ENCODE measurements at regions not wholly inside any gene's neighbourhood (a gene's known extent, or its start where the extent isn't known, plus 50 kb on each side); places are given as distances from the start of the nearest gene placed in this dataset.

DNA sequence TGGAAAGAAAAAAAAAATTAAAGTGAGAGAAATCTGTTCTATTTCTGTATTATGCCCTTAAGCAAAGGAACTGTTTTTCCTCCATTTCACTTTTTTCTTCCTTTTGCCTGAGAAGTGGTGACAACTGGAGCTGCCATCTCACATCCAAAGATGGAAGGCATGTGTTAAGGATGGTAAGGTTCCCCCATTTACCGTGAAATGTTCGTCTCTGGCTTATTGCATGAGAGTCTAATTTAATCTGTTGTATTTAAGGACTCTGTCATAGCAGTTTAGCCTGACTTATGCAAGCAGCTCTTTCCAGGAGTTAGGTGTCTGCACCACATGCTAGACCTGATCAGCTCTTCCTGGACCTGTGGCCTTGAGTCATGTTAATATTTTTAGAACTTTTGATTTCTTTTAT lies 389.5 kb upstream of the MAP3K7 start:
- ATAC-seq: no peak
- DNase-seq (ENCODE audit: low spot score): no peak

DNA sequence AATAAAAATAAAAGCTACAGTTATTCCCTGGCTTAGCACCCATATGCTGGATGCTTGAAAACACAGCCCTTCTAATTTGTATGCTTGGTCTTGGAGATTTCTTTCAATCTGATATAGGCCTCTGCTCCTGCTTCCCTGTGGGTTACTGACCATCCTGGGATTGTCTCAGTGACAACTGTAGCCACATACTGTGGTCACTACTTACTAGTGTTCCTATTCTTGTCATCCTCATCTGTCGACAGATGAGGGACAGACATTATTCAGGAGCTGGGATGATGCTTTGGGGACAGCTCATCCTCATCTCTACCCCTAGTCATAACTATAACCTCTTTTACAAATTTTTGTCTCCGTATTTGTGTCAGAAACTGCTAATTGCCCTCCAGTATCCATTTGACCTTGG lies 388.9 kb upstream of the MAP3K7 start:
- no peak for DNase-seq (ENCODE audit: low spot score)
- no peak for ATAC-seq

DNA sequence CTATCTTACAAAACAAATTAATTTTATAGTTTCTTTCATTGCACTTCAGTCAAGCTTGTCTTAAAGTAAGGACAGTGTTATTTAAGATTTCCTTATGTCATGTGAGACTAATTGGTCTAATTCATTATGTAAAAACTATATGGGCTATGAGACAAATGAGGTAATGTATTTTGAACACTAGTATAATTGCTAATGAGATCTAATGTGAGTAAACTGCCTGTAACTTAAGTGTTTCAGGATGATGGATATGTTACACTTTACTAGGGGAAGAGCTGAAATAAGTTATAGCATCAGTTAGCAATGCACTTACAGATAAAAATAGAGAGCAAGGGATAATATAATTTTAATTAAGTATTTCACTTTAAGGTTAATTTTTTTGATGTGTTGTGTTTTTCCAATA lies 386.3 kb upstream of the MAP3K7 start:
- DNase-seq (ENCODE audit: low spot score) (no peak), ATAC-seq (no peak)

DNA sequence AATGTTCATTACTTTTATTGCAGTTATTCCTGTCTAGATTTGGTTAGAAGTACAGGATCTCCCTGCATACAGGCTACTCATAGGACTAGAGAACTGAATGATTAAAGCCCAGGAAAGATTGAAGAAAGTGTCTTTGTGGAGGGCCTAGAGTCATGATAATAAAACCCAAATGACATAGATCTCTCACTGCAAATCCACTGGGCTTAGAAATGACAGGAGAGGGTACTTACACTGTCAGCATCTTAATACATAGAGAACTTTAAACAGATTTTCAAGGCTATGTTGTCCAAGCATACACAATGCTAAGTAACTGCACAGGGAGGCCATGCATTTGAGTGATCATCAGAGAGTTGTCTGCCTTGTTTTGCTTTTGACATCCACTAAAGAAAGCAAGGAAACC lies 383.8 kb upstream of the MAP3K7 start:
- DNase-seq (ENCODE audit: low spot score) (no peak), ATAC-seq (no peak)

DNA sequence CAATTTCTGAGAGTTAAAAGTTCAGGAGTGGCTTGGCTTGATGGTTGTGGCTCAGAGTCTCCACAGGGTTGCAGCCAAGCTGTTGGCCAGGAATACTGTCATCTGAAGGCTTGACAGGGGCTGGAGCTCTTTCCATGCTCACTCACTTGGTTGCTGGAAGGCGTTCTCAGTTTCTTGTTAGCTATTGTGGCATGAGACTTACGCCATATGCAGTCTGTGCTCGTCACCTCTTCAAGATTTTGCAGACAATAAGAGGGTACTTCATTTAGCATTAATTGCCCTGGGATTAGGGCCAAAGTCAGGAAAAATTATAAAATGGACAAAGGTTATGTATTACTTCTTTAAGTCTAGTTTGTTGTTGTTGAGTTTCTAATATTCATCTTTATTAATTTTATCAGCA lies 380.6 kb upstream of the MAP3K7 start:
- ATAC-seq: no peak
- no peak for DNase-seq (ENCODE audit: low spot score)

DNA sequence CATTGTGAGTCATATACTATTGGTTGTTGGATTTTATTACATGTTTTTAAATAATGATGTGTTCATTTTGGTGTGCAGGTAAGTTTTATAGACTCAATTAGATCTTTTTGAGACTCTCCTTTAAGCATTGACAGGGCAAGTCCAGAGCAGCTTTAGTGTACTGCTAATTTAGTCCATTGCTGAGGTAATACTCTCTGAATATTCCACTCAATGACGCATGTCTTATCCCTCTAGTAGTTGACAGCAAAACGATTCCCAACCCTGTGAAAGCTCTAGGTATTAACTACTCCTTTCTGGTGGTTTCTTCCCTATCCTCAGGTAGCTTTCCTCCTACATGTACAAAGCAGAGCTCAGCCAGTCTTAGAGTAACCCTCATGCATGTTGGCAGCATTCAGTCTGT lies 373.5 kb upstream of the MAP3K7 start:
- ATAC-seq: no peak
- no peak for DNase-seq (ENCODE audit: low spot score)

DNA sequence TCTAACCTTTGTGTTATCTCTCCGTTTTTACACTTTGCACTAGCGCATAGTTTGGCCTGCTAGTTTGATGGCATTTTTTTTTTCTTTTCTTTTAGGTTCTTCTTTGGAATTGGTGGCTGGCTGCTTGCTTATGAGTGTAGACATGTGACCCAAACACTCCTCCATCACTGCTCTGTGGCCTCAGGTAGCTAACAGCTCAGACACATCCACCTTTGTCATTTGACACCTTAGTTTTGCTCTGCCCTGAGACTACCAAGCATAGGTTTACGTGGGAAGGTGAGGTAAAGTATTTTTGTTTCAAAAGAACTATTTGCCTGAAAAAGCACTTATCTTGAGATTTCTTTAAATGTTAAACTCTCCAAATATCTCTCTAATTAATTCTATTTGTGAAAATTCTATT lies 368.4 kb upstream of the MAP3K7 start:
- no peak for ATAC-seq

DNA sequence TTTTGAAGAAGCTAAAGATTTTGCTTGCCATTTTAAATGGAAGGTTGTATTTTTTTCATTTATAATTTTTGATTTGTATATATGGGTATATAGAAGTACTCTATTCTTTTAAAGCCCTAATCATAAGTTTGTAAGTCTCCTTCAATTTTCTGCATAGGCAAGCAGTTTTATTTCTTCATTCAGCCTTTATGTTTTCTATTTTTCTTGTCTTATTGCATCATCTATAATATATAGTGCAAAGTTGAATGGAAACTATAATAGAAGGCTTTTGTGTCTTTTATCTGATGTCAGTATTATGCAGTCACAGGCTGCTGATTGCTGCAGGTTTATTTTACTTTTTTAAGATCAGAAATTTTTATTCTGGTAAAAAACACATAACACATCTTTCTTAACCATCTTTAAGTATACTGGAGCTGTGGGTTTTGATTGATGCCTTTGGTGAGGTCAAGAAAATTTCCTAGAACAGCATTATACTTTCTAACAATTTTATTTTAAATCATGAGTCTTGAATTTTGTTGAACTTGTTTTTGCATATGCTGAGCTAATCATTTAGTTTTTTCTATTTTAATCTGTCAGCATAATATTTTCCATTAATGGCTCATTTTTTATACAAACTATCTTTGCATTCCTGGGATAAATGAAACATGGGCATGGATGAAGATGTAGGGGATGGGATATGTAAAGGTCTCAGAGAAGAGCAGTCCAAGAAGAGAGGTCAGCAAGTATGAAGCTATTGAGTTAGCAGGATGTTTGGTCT lies 366.7 kb upstream of the MAP3K7 start:
- no peak for ATAC-seq
- DNase-seq (ENCODE audit: low spot score): no peak

More for the DNA sequence above, 368.4 kb upstream of the MAP3K7 start:
- no peak for DNase-seq (ENCODE audit: low spot score)

DNA sequence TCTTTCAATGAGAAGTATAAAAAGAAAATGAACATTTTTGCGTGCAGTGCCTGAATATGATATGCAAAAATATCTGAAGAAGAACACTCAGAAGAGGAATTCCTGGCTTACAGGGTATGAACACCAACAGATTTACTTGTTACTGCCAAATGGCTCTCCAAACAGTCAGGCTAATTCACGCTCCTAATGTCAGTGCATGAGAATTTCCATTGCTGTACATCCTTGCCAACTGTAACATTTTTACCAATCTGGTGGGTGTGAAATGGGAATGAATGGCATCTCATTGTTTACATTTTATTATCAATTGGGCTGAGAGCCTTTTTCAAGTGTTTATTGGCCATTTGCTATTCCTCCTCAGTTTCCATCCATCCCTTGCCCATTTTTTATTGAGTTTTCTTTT lies 365.3 kb upstream of the MAP3K7 start:
- DNase-seq (ENCODE audit: low spot score) (no peak), ATAC-seq (no peak)

DNA sequence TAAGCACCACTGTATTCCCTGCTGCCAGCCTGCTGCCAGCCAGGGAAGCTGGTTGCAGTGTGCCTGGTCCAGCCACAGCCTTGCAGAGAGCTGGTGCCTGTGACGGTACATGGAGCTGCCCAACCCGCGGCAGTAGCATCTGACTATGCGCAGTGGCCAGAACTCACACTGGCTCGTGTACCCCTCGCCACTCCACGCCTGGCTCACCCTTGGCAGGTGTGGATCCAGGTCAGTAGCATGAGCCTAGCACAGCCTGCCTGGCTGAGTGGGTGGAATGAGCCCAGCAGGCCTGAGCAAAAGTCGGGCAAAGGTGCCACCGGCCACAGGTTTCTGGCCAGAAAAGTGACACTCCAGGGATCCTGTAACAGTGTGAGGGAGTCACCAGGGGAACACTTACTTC lies 361.7 kb upstream of the MAP3K7 start:
- DNase-seq (ENCODE audit: low spot score): no peak
- no peak for ATAC-seq

DNA sequence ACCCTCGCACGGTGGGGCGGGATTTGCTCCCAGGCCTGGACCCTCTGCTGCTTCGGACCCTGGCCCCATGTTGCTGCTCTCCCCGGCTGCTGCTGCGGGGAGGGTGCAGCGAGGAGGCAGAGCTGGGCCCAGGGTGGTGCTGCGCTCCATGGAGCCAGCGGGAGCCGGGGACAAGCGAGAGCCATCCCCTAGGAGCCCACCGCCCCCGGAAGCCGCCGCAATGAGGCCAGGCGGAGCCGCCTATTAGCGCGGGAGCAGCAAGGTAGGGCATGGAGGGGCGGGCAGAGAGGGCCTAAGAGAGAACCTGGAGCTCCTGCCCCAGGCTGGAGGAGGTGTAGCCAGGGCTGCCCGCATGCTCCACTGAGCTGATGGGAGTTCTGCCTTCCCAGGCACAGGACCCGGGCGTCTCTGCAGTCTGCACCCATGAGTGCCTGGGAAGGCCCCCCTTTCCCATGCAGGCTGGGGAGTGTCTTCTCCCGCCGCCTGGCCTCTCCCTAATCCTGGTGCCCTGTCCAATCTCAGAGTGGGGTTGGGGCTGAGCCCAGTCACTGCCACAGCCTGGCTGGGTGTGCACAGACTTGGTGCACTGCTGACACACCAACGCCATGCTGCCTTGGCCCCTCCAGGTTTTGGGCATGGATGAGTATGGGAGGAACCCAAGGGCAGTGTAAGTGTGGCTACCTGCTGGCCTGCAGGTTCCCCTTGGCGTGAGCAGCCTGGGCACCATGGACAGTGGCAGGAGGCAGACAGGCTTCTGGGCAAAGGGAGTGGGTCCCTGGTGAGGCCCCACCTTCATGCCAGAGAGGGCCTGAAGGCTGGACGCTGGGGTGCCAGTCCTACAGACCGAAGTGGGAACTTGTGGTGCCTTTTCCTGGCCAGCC lies 360.6 kb upstream of the MAP3K7 start:
- DNase-seq (ENCODE audit: low spot score) (no peak), ATAC-seq (no peak)

DNA sequence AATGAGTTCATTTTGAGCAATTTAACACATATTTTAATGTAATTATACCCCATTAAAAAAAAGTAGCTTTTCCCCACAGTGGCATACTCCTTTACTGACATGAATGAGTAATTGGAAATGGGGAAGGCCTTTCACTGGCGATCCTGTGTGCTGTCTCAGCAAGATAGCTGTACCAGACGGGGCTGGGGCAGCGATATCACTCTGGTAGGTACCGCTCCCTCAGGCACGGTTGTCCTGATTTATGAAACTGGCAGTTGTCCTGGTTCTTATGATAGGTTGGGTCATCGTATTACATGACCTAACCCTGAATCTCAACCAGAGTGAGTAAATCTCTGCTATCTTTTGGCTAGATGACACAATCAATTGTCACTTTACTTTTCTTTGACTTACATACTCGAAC lies 355.0 kb upstream of the MAP3K7 start:
- no peak for ATAC-seq
- no peak for DNase-seq (ENCODE audit: low spot score)

DNA sequence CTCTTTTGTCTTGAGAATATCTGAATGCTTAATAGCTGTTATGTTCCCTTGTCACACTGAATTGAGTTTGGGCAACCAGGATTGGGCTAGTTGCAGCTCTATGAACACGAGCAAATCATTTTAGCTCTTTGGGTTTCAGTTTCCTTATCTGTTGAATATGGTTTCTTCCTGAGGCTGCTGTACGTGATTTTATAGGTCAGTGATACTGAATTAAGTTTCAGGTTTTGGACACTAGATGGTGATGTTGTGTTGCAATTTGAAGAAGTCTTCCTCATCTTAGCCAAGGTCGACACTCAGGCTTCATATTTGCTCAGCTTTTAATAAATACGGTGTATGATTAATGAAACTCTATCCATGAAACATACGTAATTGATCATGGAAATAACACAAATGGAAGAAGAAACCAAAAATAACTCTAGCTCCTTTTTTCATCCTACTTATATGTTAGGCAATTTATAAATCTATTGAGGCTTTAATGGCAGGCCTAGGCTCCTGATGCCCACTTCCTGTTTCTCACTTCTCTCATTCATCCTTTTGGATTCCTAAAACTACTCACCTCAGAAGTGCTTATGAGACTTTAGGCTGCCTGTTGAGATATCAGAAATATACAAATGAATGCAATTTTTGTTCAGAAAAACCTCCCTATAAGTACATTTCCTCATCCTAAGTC lies 354.1 kb upstream of the MAP3K7 start:
- no peak for DNase-seq (ENCODE audit: low spot score)
- peak; percentile 90 for ATAC-seq

DNA sequence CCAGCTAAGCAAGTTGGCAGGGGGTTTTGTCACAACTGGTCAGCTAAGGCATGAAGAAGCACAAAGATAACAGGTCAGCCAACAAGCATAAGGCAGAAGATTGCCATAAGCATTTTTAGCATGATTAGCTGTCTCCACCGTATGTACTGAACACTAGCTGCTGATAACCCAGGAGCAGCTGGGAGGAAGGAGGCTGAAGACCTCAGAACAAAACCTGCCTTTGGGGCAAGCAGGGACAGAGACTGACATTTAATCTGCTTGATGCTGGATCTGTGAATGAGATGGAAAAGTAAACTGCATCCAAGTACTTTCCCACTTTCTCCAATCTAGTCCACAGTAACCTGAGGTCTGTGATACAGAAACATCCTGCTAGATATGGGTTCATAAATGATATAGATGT lies 353.0 kb upstream of the MAP3K7 start:
- DNase-seq (ENCODE audit: low spot score): no peak

DNA sequence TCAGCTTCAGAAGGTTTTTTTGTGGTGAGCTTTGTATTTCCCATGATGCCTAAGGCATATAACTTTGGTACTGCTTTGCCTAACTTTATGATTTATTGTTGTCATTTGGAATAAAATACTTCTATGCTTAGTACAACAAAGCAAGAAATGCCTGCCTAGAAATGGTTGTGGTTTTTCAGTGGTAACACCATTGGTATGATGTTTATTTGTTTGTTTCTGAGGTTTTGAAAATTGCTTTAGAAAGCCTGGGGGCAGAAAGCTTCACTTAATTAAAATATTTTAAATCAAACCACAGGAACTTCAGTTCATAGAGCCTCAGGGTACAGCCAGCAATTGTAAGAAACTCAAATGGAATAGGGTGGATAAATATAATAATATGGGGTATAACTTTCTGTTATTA lies 351.2 kb upstream of the MAP3K7 start:
- ATAC-seq: no peak
- no peak for DNase-seq (ENCODE audit: low spot score)

More for the DNA sequence above, 353.0 kb upstream of the MAP3K7 start:
- ATAC-seq: no peak

DNA sequence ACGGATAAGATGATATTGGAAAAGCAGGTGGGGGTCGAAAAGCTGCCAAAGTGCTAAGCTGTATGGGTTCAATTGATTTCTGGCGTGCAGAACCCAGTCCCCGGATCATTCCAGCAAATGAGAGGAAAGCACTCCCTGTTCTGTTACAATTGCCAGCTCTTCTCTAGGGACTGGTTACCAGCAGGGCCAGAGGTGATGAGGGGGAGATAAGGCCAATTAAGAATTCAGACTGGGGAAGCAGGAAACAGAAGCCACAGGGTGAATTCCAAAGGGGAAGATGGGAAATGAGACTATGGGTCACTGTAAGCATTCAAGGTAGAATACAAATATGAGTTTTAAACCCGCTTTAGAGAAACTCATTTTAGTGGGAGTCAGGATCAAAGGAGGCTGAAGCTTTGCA lies 349.4 kb upstream of the MAP3K7 start:
- no peak for ATAC-seq
- no peak for DNase-seq (ENCODE audit: low spot score)

DNA sequence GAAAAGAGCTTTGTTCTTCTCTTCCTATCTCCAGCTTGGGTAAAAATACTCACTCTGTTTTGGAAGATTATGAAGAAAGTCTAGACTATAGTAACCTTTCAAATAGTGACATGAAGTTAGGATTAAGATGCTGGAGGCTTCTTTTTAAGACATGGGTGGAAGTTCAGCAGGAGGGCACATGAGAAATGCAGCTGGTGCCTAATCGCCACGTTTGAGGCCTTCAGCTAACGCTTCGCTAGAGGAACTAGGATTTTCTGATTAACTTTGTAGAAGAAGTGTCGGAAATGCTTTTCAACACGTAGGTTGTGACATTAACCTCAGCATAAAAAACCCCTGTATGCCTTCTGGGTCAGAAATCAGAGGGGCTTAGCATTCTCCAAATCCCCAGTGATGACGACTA lies 348.1 kb upstream of the MAP3K7 start:
- ATAC-seq: no peak
- DNase-seq (ENCODE audit: low spot score): no peak

DNA sequence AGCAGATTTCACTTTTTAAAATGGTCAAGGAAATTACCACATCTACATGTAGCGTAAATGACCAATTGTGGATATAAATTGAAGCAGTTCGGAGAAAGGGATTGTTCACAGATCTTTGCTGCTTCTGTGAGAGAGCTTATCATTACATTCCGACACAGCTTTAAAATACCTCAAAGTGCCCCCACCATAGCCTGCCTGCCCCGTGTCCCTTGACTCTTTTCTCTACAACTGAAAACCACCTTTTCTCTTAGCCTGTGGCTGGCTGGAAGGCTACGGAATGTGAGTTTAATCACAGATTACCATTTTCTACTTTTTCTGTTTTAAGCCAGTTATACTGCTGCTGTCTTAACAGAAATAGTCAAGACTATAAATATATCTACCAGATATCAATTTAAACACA lies 347.2 kb upstream of the MAP3K7 start:
- DNase-seq (ENCODE audit: low spot score) (no peak), ATAC-seq (no peak)

DNA sequence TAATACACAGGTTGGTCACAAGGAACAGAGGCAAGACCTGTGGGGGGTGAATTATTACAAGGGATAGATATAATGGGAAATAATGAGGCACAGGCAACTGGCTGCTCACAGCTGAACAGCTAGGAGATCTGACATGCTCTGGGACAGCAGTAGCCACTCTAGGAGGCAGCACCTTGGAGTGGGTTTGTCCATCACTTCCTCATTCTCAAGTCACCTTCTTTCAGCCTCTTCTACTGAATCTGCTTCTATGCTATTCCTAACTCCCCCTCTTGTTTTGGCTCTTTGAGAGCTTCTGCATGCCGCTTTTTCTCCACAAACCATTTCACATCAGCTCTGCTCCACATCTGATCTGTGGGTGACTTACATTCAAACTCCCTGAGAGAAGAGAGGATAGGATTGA lies 345.5 kb upstream of the MAP3K7 start:
- ATAC-seq: no peak
- no peak for DNase-seq (ENCODE audit: low spot score)

DNA sequence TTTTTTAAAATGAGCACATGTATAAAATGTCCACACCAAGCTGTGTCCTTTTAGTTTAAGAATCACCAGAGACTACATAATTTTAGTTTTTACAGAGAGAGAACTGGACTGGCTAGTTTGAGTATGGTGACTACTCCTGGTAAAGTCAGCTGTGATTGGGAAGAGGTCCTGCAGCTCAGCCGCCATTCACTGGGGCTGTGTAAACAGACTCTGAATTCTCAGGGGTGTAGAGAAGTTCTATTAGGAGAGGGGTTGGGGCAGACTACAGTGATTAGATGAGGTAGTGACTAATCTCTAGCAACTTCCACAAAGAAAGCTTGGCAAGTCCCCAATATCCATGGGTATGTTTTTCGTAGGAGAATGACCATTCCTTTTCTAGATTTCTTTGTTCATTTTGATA lies 341.2 kb upstream of the MAP3K7 start:
- DNase-seq (ENCODE audit: low spot score) (no peak), ATAC-seq (no peak)

DNA sequence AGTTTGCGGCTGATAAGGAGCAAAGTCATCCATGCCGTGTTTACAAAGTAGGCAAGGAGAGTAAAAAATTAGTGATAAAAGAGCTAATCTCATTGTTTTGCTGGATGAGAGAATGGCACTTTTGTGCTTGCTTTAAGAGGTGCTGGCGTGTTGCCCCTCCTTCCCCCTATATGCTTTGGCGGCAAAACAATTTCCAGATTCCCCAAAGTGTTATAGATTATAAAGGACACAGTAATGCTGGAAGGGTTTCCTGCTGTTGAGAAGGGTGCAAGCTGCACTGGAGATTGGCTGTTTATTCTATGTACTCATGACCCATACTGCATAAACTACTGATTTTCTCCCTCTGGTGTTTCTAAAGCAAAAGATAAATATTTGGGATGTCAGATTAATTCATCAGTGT lies 338.9 kb upstream of the MAP3K7 start:
- DNase-seq (ENCODE audit: low spot score) (no peak), ATAC-seq (no peak)

DNA sequence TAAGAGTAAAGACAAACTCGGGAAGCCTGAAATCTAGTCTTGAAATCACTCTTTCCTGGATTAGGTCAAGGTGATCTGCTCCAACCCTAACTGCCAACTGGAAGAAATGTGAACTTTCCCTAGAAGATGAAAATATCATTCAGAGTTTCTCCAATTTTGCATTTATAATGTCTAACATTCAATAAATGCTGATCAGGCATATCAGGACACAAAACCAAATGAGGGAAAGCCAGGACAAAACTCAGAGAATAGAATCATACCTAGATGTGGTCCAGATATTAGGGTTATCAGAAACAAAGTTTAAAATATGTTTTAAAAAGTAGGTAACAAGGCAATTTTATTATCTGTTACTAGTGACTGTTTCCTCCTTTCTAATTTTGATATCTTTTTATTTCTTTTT lies 335.5 kb upstream of the MAP3K7 start:
- no peak for ATAC-seq

More for the DNA sequence above, 335.5 kb upstream of the MAP3K7 start:
- no peak for DNase-seq (ENCODE audit: low spot score)
